GM20000 (cell line): ENCODE measurements at regions not wholly inside any gene's neighbourhood (a gene's known extent, or its start where the extent isn't known, plus 50 kb on each side); places are given as distances from the start of the nearest gene placed in this dataset.

ENCODE experiments used
- DNase-seq: peaks from one replicate; pipeline ENCODE4 v3.0.0; 2012; ENCODE audit warnings: low spot score
- TF ChIP-seq, protein P1 (sequence below): IDR thresholded peaks from 2 replicates; pipeline ENCODE4 v1.5.1; 2012; ENCODE audit warnings: mild to moderate bottlenecking, control low read depth; ENCODE audit errors: extremely low read depth, missing control alignments

DNA sequence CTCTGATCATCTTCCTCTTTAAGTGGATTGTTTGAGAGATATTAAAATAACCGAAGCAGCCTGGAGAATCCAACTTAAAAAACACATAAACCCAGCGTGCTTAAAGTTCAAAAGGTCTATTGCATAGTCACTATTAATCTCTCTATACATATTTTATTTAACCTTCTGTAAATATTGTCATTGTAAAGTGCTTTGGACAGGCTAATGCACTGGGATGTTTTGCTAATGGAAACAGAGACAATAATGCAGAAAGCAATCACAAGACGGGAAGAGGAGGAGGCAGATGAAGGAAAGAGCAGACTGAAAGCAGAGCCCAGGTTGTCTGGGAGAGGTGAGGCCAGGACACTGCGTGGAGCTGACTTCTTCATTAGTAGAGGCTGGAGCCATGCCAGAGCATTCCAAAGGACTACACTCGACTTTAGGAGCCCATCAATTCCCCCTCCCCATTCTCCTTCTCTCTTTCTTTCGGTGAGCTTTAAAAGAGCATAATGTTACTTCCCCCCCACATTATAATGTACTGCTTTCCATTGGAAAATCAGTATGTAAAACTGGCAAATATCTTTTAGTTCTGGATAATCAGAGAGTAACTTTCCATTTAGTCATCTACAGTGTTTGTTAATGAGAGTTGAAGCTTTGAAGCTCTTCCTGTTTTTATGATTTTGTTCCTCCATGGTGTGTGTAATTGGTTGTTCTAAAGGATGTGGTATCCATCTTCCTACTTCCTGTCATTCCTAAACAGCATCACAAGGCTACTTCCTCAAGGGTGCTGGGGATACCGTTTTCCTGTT is 307.3 kb upstream of the MPDZ start:
- TF ChIP-seq, protein P1, sequence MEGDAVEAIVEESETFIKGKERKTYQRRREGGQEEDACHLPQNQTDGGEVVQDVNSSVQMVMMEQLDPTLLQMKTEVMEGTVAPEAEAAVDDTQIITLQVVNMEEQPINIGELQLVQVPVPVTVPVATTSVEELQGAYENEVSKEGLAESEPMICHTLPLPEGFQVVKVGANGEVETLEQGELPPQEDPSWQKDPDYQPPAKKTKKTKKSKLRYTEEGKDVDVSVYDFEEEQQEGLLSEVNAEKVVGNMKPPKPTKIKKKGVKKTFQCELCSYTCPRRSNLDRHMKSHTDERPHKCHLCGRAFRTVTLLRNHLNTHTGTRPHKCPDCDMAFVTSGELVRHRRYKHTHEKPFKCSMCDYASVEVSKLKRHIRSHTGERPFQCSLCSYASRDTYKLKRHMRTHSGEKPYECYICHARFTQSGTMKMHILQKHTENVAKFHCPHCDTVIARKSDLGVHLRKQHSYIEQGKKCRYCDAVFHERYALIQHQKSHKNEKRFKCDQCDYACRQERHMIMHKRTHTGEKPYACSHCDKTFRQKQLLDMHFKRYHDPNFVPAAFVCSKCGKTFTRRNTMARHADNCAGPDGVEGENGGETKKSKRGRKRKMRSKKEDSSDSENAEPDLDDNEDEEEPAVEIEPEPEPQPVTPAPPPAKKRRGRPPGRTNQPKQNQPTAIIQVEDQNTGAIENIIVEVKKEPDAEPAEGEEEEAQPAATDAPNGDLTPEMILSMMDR = no peak
- DNase-seq = no peak

DNA sequence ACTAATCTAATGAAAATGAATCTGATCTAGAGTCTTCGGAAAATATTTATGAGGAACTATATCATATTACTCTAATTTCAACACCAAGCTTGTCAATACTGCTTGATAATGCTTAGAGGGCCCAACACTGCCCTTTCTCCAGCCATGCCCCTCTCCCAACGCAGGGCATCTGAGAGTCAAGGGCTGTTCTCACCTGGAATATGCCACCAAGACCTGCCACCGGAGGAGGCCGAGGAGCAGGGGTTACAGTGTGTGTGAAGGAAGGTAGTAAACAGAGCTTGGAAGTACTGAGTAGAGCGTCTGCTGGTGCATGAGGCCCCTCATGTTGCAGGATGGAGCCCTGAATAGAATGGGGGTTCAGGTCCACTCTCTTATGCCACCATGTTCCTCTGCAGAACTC is 301.3 kb upstream of the MPDZ start:
- DNase-seq = no peak
- TF ChIP-seq, protein P1 = no peak

DNA sequence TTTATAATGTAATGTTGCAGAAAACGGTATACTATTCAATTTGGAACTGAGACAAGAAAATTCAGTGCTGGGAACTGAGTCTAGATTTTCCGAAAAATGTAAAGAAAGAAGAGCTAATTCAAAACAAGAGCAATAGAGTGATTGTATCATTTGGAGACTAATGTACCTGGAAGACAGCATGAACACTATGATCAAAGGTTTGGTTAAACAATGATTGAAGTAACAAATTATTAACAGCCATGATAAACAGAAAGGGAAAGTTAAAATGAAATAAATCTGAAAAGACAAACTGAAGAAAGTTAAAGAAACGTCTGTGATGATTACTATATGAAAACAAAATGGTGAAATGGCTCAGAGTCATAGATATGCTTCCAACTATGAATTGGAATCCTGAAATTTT is 300.6 kb upstream of the MPDZ start:
- TF ChIP-seq, protein P1 = no peak
- DNase-seq = no peak

DNA sequence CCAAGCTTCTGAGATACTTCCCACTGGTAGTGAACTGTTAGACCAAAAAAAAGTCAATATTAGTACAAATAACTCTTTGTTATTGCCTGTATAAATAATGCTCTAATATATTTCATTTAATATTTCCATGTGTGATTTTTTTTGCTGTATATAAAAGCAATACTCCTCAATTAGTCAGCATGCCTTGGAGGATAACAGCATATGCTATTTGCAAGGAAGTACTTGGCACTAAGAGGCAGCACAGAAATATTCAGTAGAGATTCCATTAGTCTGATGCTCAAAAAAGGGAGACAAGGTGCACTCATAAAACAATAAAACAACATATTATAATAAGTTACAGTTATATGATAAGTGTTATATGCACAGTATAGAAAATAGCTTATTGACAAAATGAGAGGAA is 296.6 kb upstream of the MPDZ start:
- no peak for DNase-seq
- TF ChIP-seq, protein P1 = no peak

- DNase-seq = no peak
- TF ChIP-seq, protein P1 = no peak
Measured at GRCh38 chr9:13575558-13575957, 296.1 kb upstream of the MPDZ start.

- TF ChIP-seq, protein P1 = no peak
- no peak for DNase-seq
Measured at GRCh38 chr9:13570068-13570974, 290.8 kb upstream of the MPDZ start.

DNA sequence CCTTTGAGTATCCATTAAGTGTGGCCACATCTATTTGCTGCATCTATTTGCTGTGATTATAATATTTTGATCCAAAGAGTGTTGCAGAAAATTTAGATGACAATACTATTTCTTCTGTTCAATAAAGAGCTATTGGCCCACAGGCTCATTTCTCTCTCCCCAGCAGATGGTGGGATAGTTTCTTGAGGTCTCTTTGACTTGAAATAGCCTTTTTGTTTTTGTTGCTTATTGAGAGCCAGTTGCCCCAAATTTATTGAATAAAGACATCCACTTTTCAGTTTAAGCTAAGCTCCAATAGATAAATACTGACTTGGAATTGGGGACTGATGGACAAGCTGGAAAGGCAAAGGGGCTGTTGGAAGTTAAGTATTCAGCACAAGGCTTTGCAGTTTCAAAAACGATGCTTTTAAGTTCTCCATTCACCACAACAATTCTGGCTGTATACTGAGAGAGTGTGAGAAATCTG is 290.1 kb upstream of the MPDZ start:
- TF ChIP-seq, protein P1 = no peak
- DNase-seq = no peak
